ENCODE measurements at regions not wholly inside any gene's neighbourhood (a gene's known extent, or its start where the extent isn't known, plus 50 kb on each side); places are given as distances from the start of the nearest gene placed in this dataset.
A peak's percentile ranks its signal among the peaks of the same experiment; 100 is the strongest.
"Not testable (repeated sequence)": the region's sequence is repeated elsewhere in the genome, so short reads cannot be mapped to it uniquely, and the experiment has no call there.

- WGBS, 2 experiments: no CpG with 5 or more reads among the region's 2 CpGs
Measured at GRCh38 chr10:11403646-11404045, 207.8 kb downstream of the USP6NL start.

GRCh38 chr10:11403116-11403515 lies 208.3 kb downstream of the USP6NL start:
- Histone ChIP-seq H3K27me3 (ENCODE audit: control insufficient read depth, insufficient read depth, low read length, poor library complexity, severe bottlenecking) (no peaks in the 10 kb centered on the region), H3K9me3 (ENCODE audit: control insufficient read depth, low read length) (no peaks in the 10 kb centered on the region), H3K27ac (ENCODE audit: insufficient read depth, low read depth, low read length, poor library complexity, severe bottlenecking) (no peak overlapping the region), H3K4me1 (ENCODE audit: control insufficient read depth, insufficient read depth, low read length) (peaks cover 13% of the 10 kb centered on the region), H3K4me3 (ENCODE audit: insufficient read depth, low read depth, low read length) (no peak overlapping the region), H3K36me3 (ENCODE audit: control insufficient read depth, insufficient read depth, low read length) (no peaks in the 10 kb centered on the region)
- 96 to 97% methylated on average over 11 of the region's 11 CpGs for WGBS, 2 experiments

More at GRCh38 chr10:11403646-11404045, 207.8 kb downstream of the USP6NL start:
- H3K4me1 ChIP-seq (ENCODE audit: control insufficient read depth, insufficient read depth, low read length): peaks cover 13% of the 10 kb centered on the region
- not testable (repeated sequence) for H3K36me3 ChIP-seq (ENCODE audit: control insufficient read depth, insufficient read depth, low read length); H3K4me3 ChIP-seq (ENCODE audit: insufficient read depth, low read depth, low read length); H3K9me3 ChIP-seq (ENCODE audit: control insufficient read depth, low read length); H3K27ac ChIP-seq (ENCODE audit: insufficient read depth, low read depth, low read length, poor library complexity, severe bottlenecking); H3K27me3 ChIP-seq (ENCODE audit: control insufficient read depth, insufficient read depth, low read length, poor library complexity, severe bottlenecking)

GRCh38 chr10:11402392-11402791 lies 209.1 kb downstream of the USP6NL start:
- Histone ChIP-seq H3K27me3 (ENCODE audit: control insufficient read depth, insufficient read depth, low read length, poor library complexity, severe bottlenecking) (no peaks in the 10 kb centered on the region), H3K9me3 (ENCODE audit: control insufficient read depth, low read length) (no peaks in the 10 kb centered on the region), H3K27ac (ENCODE audit: insufficient read depth, low read depth, low read length, poor library complexity, severe bottlenecking) (no peak overlapping the region), H3K4me1 (ENCODE audit: control insufficient read depth, insufficient read depth, low read length) (peaks cover 13% of the 10 kb centered on the region), H3K36me3 (ENCODE audit: control insufficient read depth, insufficient read depth, low read length) (no peaks in the 10 kb centered on the region), H3K4me3 (ENCODE audit: insufficient read depth, low read depth, low read length) (no peak overlapping the region)
- WGBS, 2 experiments: 96 to 97% methylated on average over 2 of the region's 2 CpGs

- 35 to 36% methylated on average over 16 of the region's 16 CpGs for WGBS, 2 experiments
Measured at GRCh38 chr10:11401264-11402235, 209.9 kb downstream of the USP6NL start.

GRCh38 chr10:11397980-11398580 lies 213.4 kb downstream of the USP6NL start:
- no peaks in the 10 kb centered on the region for H3K9me3 ChIP-seq (ENCODE audit: control insufficient read depth, low read length)
- WGBS, 2 experiments: 91 to 94% methylated on average over 8 of the region's 8 CpGs
- H3K4me3 ChIP-seq (ENCODE audit: insufficient read depth, low read depth, low read length): no peak overlapping the region
- no peaks in the 10 kb centered on the region for H3K27me3 ChIP-seq (ENCODE audit: control insufficient read depth, insufficient read depth, low read length, poor library complexity, severe bottlenecking)
- H3K4me1 ChIP-seq (ENCODE audit: control insufficient read depth, insufficient read depth, low read length): peaks cover 13% of the 10 kb centered on the region
- H3K27ac ChIP-seq (ENCODE audit: insufficient read depth, low read depth, low read length, poor library complexity, severe bottlenecking): no peak overlapping the region
- H3K36me3 ChIP-seq (ENCODE audit: control insufficient read depth, insufficient read depth, low read length): no peaks in the 10 kb centered on the region

More at GRCh38 chr10:11401264-11402235, 209.9 kb downstream of the USP6NL start:
- H3K4me1 ChIP-seq (ENCODE audit: control insufficient read depth, insufficient read depth, low read length): peaks cover 13% of the 10 kb centered on the region
- no peaks in the 10 kb centered on the region for H3K27me3 ChIP-seq (ENCODE audit: control insufficient read depth, insufficient read depth, low read length, poor library complexity, severe bottlenecking)
- H3K4me3 ChIP-seq (ENCODE audit: insufficient read depth, low read depth, low read length): no peak overlapping the region
- H3K9me3 ChIP-seq (ENCODE audit: control insufficient read depth, low read length): no peaks in the 10 kb centered on the region
- H3K36me3 ChIP-seq (ENCODE audit: control insufficient read depth, insufficient read depth, low read length): no peaks in the 10 kb centered on the region
- peak overlapping the region; percentile 52 for H3K27ac ChIP-seq (ENCODE audit: insufficient read depth, low read depth, low read length, poor library complexity, severe bottlenecking)

GRCh38 chr10:11397077-11397965 lies 214.1 kb downstream of the USP6NL start:
- Histone ChIP-seq H3K9me3 (ENCODE audit: control insufficient read depth, low read length) (no peaks in the 10 kb centered on the region), H3K27ac (ENCODE audit: insufficient read depth, low read depth, low read length, poor library complexity, severe bottlenecking) (no peak overlapping the region), H3K4me3 (ENCODE audit: insufficient read depth, low read depth, low read length) (no peak overlapping the region), H3K4me1 (ENCODE audit: control insufficient read depth, insufficient read depth, low read length) (peaks cover 13% of the 10 kb centered on the region), H3K27me3 (ENCODE audit: control insufficient read depth, insufficient read depth, low read length, poor library complexity, severe bottlenecking) (no peaks in the 10 kb centered on the region), H3K36me3 (ENCODE audit: control insufficient read depth, insufficient read depth, low read length) (no peaks in the 10 kb centered on the region)
- WGBS, 2 experiments: 91 to 92% methylated on average over 21 of the region's 21 CpGs

- Histone ChIP-seq H3K27me3 (ENCODE audit: control insufficient read depth, insufficient read depth, low read length, poor library complexity, severe bottlenecking) (no peaks in the 10 kb centered on the region), H3K4me1 (ENCODE audit: control insufficient read depth, insufficient read depth, low read length) (peaks cover 6% of the 10 kb centered on the region), H3K27ac (ENCODE audit: insufficient read depth, low read depth, low read length, poor library complexity, severe bottlenecking) (no peak overlapping the region), H3K36me3 (ENCODE audit: control insufficient read depth, insufficient read depth, low read length) (no peaks in the 10 kb centered on the region), H3K9me3 (ENCODE audit: control insufficient read depth, low read length) (no peaks in the 10 kb centered on the region), H3K4me3 (ENCODE audit: insufficient read depth, low read depth, low read length) (no peak overlapping the region)
- 89 to 91% methylated on average over 17 of the region's 17 CpGs for WGBS, 2 experiments
Measured at GRCh38 chr10:11396311-11396955, 215.0 kb downstream of the USP6NL start.

- no peak overlapping the region for H3K27ac ChIP-seq (ENCODE audit: insufficient read depth, low read depth, low read length, poor library complexity, severe bottlenecking)
Measured at GRCh38 chr10:11395581-11396310, 215.7 kb downstream of the USP6NL start.

GRCh38 chr10:11395161-11395560 lies 216.3 kb downstream of the USP6NL start:
- WGBS, 2 experiments: 95 to 96% methylated on average over 2 of the region's 2 CpGs

More at GRCh38 chr10:11395581-11396310, 215.7 kb downstream of the USP6NL start:
- H3K27me3 ChIP-seq (ENCODE audit: control insufficient read depth, insufficient read depth, low read length, poor library complexity, severe bottlenecking): no peaks in the 10 kb centered on the region
- H3K4me1 ChIP-seq (ENCODE audit: control insufficient read depth, insufficient read depth, low read length): no peaks in the 10 kb centered on the region
- no peaks in the 10 kb centered on the region for H3K9me3 ChIP-seq (ENCODE audit: control insufficient read depth, low read length)
- H3K4me3 ChIP-seq (ENCODE audit: insufficient read depth, low read depth, low read length): no peak overlapping the region
- H3K36me3 ChIP-seq (ENCODE audit: control insufficient read depth, insufficient read depth, low read length): no peaks in the 10 kb centered on the region
- 92 to 95% methylated on average over 15 of the region's 15 CpGs for WGBS, 2 experiments

More at GRCh38 chr10:11395161-11395560, 216.3 kb downstream of the USP6NL start:
- Histone ChIP-seq H3K27me3 (ENCODE audit: control insufficient read depth, insufficient read depth, low read length, poor library complexity, severe bottlenecking) (no peaks in the 10 kb centered on the region), H3K9me3 (ENCODE audit: control insufficient read depth, low read length) (no peaks in the 10 kb centered on the region), H3K36me3 (ENCODE audit: control insufficient read depth, insufficient read depth, low read length) (no peaks in the 10 kb centered on the region), H3K4me1 (ENCODE audit: control insufficient read depth, insufficient read depth, low read length) (no peaks in the 10 kb centered on the region), H3K27ac (ENCODE audit: insufficient read depth, low read depth, low read length, poor library complexity, severe bottlenecking) (no peak overlapping the region), H3K4me3 (ENCODE audit: insufficient read depth, low read depth, low read length) (no peak overlapping the region)
